ENCODE measurements at regions not wholly inside any gene's neighbourhood (a gene's known extent, or its start where the extent isn't known, plus 50 kb on each side); places are given as distances from the start of the nearest gene placed in this dataset.

- Histone ChIP-seq H3K36me3 (no peaks in the 10 kb centered on the region), H3K27ac (no peak overlapping the region), H3K4me1 (no peaks in the 10 kb centered on the region), H3K4me3 (no peak overlapping the region), H3K9me3 (no peaks in the 10 kb centered on the region), H3K27me3 (no peaks in the 10 kb centered on the region)
- no peak for DNase-seq (ENCODE audit: low spot score)
- no peak for TF ChIP-seq CTCF (IDR thresholded peaks at IDR 0.05)
Measured at GRCh38 chr17:33487187-33487879, 194.2 kb upstream of the ASIC2 start.

GRCh38 chr17:33491871-33492481 is 198.9 kb upstream of the ASIC2 start:
- Histone ChIP-seq H3K36me3 (no peaks in the 10 kb centered on the region), H3K27me3 (no peaks in the 10 kb centered on the region), H3K4me1 (no peaks in the 10 kb centered on the region), H3K9me3 (no peaks in the 10 kb centered on the region), H3K4me3 (no peak overlapping the region), H3K27ac (no peak overlapping the region)
- no peak for DNase-seq (ENCODE audit: low spot score)
- no peak for TF ChIP-seq CTCF (IDR thresholded peaks at IDR 0.05)

GRCh38 chr17:33492731-33493265 is 199.7 kb upstream of the ASIC2 start:
- Histone ChIP-seq H3K4me1 (no peaks in the 10 kb centered on the region), H3K9me3 (no peaks in the 10 kb centered on the region), H3K27ac (no peak overlapping the region), H3K27me3 (no peaks in the 10 kb centered on the region), H3K36me3 (no peaks in the 10 kb centered on the region), H3K4me3 (no peak overlapping the region)
- no peak for TF ChIP-seq CTCF (IDR thresholded peaks at IDR 0.05)
- no peak for DNase-seq (ENCODE audit: low spot score)

GRCh38 chr17:33493566-33493965 is 200.5 kb upstream of the ASIC2 start:
- Histone ChIP-seq H3K4me3 (no peak overlapping the region), H3K27me3 (no peaks in the 10 kb centered on the region), H3K9me3 (no peaks in the 10 kb centered on the region), H3K27ac (no peak overlapping the region), H3K36me3 (no peaks in the 10 kb centered on the region), H3K4me1 (no peaks in the 10 kb centered on the region)
- no peak for DNase-seq (ENCODE audit: low spot score)
- no peak for TF ChIP-seq CTCF (IDR thresholded peaks at IDR 0.05)

GRCh38 chr17:33494151-33494550 is 201.1 kb upstream of the ASIC2 start:
- Histone ChIP-seq H3K4me1 (no peaks in the 10 kb centered on the region), H3K27me3 (no peaks in the 10 kb centered on the region), H3K9me3 (no peaks in the 10 kb centered on the region), H3K4me3 (no peak overlapping the region), H3K27ac (no peak overlapping the region), H3K36me3 (no peaks in the 10 kb centered on the region)
- no peak for TF ChIP-seq CTCF (IDR thresholded peaks at IDR 0.05)
- DNase-seq (ENCODE audit: low spot score) = no peak
